NAMALWA (cell line): ENCODE measurements at regions not wholly inside any gene's neighbourhood (a gene's known extent, or its start where the extent isn't known, plus 50 kb on each side); places are given as distances from the start of the nearest gene placed in this dataset.
"Not testable (repeated sequence)": the region's sequence is repeated elsewhere in the genome, so short reads cannot be mapped to it uniquely, and the experiment has no call there.

Experiments used
- DNase-seq: peaks from one replicate; pipeline ENCODE4 v3.0.0-alpha.2; 2015; ENCODE audit warnings: low spot score

- not testable (repeated sequence) for DNase-seq
Observed at GRCh38 chr5:105998991-105999390, 1671.7 kb downstream of the EFNA5 start.

GRCh38 chr5:105993027-105993426 lies 1677.7 kb downstream of the EFNA5 start:
- no peak for DNase-seq

DNA sequence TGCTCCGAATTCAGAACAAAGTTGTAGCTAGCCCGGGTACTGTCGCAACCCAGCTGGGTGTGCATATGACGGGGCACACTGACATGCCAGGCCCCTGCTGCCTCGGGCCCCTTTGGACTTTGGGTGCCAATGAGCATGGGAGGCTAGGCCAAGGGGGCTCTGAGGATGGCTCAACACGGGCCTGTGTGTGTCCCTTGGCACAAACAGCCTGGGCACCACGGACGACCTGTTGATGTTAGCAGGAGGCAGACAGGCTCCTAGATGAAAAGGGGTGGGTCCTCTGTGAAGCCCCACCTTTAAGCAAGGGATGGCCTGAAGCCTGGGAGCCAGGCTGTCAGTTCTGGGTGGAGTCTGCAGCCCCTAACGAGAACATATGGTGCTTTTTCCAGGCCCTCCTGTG lies 1688.2 kb downstream of the EFNA5 start:
- DNase-seq, result no peak

- no peak for DNase-seq
Observed at GRCh38 chr5:105978011-105978410, 1692.7 kb downstream of the EFNA5 start.

GRCh38 chr5:105977163-105977562 lies 1693.6 kb downstream of the EFNA5 start:
- DNase-seq, result no peak

- DNase-seq, result no peak
Observed at GRCh38 chr5:105970919-105971318, 1699.8 kb downstream of the EFNA5 start.

DNA sequence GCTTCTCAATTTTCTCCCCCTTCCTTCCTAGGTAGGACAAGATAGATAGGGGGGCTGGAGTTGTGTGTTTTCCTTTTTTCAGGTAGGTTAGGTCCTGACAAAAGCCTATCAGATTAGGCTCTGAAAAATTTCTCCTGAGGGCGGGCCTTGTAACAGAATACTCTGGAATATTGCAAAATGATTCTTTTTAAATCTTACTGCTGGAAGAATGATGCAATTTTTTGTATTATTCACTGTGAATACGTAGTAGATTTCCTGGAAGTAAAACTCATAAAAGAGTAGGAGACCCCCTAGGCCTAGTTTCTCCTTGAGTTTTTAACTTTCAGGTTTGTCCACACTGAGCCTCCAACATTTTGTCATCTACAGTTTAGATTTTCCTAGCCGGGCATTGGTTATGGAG lies 1701.8 kb downstream of the EFNA5 start:
- DNase-seq, result no peak

DNA sequence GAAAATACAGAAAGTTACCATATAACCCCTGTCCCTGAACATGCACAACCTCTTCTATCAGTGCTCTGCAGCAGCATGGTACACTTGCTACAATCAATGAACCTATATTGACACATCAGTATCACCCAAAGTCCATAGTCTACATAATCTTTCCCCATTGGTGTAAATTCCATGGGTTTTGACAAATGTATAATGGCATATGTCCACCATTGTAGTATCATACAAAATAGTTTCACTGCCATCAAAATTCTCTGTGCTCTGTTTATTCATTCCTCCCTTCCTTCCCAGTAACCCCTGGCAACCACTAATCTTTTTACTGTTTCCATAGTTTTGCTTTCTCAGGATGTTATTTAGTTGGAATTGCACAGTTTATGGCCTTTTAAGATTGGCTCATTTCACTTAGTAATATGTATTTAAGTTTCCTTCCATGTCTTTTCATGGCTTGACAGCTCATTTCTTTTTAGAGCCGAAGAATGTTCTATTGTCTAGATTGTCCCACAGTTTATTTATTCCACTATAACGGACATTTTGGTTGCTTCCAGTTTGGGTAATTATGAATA lies 1707.0 kb downstream of the EFNA5 start:
- no peak for DNase-seq

GRCh38 chr5:105961572-105961971 lies 1709.2 kb downstream of the EFNA5 start:
- no peak for DNase-seq

- DNase-seq, result no peak
Observed at GRCh38 chr5:105956456-105957196, 1714.1 kb downstream of the EFNA5 start.

GRCh38 chr5:105954341-105954740 lies 1716.4 kb downstream of the EFNA5 start:
- no peak for DNase-seq

GRCh38 chr5:105953616-105954015 lies 1717.1 kb downstream of the EFNA5 start:
- DNase-seq, result no peak

DNA sequence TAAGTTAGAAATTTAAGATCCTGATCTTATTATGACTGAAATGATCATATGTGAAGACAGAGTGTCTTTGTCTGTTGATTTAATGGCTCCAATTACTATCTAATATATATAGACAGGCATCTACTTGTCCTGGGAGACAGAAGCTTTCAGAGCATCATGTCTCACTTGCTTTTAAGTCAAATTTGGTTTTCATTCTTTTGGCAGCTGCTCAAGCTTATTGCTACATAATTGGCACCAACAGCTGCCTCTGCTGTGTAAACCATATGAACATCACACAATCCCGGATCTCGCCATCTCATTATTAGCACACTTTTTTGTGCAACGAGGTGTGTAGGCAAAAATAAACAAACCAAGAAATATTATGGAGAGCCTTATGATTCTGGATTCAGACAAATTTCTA lies 1717.9 kb downstream of the EFNA5 start:
- DNase-seq, result no peak

GRCh38 chr5:105947461-105947860 lies 1723.3 kb downstream of the EFNA5 start:
- DNase-seq, result no peak

- no peak for DNase-seq
Observed at GRCh38 chr5:105945203-105945972, 1725.3 kb downstream of the EFNA5 start.

DNA sequence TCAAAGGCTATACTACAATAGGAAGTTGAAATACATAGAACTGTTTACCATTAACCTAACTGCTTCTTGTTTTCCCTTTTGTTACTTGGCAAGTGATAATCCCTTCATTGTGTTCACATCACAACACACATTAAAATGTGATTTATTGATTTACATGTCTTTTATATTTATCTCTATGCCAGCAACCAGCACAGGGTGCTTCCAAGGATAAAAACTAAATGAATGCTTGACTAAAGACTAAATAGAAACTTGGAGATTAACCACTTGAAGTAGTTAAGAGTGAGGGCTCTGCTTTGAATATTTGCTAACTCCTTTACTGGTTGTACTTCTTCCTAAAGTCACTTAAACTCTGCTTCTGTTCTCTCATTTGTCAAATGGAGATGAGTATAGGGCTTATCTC lies 1730.6 kb downstream of the EFNA5 start:
- no peak for DNase-seq

DNA sequence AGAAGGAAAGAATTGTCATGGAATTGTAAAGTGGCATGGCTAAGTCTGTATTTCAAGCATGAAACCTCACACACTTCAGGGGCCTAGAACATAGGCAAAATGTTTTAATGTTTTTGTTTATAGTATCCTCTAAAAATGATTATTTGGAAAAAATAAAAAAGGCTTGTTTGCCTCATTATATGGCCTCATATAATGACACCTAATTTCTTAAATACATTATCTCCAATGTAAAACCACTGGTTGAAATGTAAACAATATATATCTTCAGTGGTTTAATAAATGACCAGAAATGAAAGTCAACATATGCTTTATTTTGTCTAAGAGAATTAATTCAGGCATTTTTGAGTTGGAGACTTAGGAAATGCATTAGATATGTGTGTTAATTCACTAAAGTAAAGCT lies 1736.6 kb downstream of the EFNA5 start:
- no peak for DNase-seq

DNA sequence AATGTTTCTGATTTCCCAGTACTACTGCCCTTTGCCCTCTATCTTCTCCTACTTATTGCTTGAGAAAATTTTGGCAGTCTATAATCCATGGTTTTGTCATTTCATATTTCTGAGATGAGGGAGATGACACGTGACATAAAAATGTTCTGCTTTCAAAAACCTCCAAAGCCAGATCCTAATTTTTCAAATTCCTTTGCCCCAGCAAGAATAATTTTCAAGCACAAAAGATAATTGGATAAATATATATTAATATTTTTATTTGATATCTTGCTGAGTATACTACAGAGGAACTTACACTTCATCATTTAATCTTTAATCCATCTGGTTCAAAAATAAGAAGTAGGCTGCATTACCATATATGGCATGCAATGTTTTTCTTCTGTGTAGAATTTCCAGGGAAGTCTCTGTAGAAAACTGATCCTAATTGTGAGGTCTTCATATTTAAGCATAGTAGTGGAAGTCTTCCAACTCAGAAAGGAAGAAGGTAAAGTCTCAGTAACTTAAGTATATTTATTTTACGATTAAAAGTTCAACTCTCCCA lies 1738.8 kb downstream of the EFNA5 start:
- no peak for DNase-seq

- DNase-seq, result no peak
Observed at GRCh38 chr5:105929858-105930257, 1740.9 kb downstream of the EFNA5 start.

- no peak for DNase-seq
Observed at GRCh38 chr5:105924366-105924765, 1746.4 kb downstream of the EFNA5 start.

DNA sequence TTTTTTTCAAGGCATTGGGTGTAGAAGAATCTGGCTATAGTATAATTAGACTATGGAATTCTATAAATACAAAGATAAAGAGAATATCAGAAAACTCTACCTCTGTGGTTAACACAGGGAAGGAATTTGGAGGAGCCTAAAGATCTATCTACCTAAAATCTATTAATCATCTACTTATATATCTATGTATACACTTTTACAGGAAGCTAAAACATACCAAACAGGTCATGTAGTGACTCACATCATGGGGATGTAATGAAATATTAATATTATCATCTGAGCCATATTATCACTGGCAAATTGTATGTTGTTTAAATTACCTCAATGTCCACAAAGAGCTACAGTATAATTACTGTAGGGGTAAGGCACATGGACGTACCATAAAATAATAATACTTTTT lies 1748.2 kb downstream of the EFNA5 start:
- DNase-seq, result no peak

DNA sequence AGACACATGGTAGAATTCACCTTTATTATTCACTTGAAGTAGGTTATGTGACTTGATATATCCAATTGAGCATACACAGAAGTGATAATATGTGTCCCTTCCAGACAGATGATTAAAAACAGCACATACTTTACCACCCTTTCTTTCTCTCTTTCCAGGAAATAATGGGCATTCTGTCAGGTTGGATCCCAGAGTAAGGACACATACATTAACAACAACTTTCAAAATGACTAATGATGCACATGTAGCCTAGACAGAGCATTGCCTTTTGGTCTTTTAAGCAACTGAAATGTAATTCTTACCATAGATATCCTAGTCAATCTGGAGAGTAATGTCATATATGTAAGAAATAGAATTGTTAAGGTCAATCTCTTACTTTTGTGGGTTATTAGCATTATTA lies 1748.7 kb downstream of the EFNA5 start:
- no peak for DNase-seq

GRCh38 chr5:105917189-105917588 lies 1753.5 kb downstream of the EFNA5 start:
- no peak for DNase-seq
